PC-3 (cell line): ENCODE measurements at regions not wholly inside any gene's neighbourhood (a gene's known extent, or its start where the extent isn't known, plus 50 kb on each side); places are given as distances from the start of the nearest gene placed in this dataset.

Experiments
- ATAC-seq: fragments of 200-7000 bp; cut with Tn5 transposase; 2 replicates; pipeline ENCODE4 v1.9.1; 2020; ENCODE audit warnings: mild to moderate bottlenecking, moderate library complexity
- BruUV-seq: library from RNA; stranded (reverse); fragments of 400-500 nt; replicated peaks from 2 replicates; lab custom pipeline; 2021; lab: Mats Ljungman, UMichigan
- CTCF ChIA-PET: fragments of 300-600 bp; sonication (Branson Sonifier 250); formaldehyde crosslinking; loops from one replicate; lab custom pipeline; 2022; ENCODE audit warnings: antibody characterized with exemption; lab: Charles Lee
- POLR2A ChIA-PET: fragments of 300-600 bp; sonication (Branson Sonifier 250); formaldehyde crosslinking; loops from one replicate; lab custom pipeline; 2022; ENCODE audit warnings: antibody characterized with exemption; ENCODE audit not compliant: unreplicated experiment; lab: Charles Lee
- DNase-seq: peaks from one replicate; pipeline ENCODE4 v3.0.0-alpha.2; 2015
- H2AFZ ChIP-seq: fragments of 300-600 bp; sonication (generic); 2 replicates; pipeline ENCODE4 v1.6.0; 2016; ENCODE audit warnings: antibody characterized with exemption, low read length
- H3F3A ChIP-seq: fragments of 300-600 bp; sonication (generic); one replicate; pipeline ENCODE4 v1.6.0; 2017; ENCODE audit warnings: antibody characterized with exemption, low read length, control low read depth, mild to moderate bottlenecking; ENCODE audit not compliant: unreplicated experiment
- H3K27ac ChIP-seq: fragments of 300-600 bp; sonication (generic); 2 replicates; pipeline ENCODE4 v1.5.1; 2016; ENCODE audit warnings: mild to moderate bottlenecking, low read length
- H3K27me3 ChIP-seq: fragments of 300-600 bp; sonication (generic); 2 replicates; pipeline ENCODE4 v1.6.1; 2016; ENCODE audit warnings: low read length, mixed read lengths
- H3K36me3 ChIP-seq: fragments of 300-600 bp; sonication (generic); 2 replicates; pipeline ENCODE4 v1.6.1; 2016; ENCODE audit warnings: low read depth, mixed run types, low read length, mixed read lengths
- H3K4me1 ChIP-seq: fragments of 300-600 bp; sonication (generic); 2 replicates; pipeline ENCODE4 v1.5.1; 2016; ENCODE audit warnings: low read length; ENCODE audit not compliant: insufficient read depth
- H3K4me2 ChIP-seq: fragments of 300-600 bp; sonication (generic); 2 replicates; pipeline ENCODE4 v1.6.0; 2016; ENCODE audit warnings: low read length
- H3K4me3 ChIP-seq: fragments of 300-600 bp; sonication (generic); 2 replicates; pipeline ENCODE4 v1.5.1; 2016; ENCODE audit warnings: mild to moderate bottlenecking, low read length, mixed read lengths
- H3K79me2 ChIP-seq: fragments of 300-600 bp; sonication (generic); 2 replicates; pipeline ENCODE4 v1.6.1; 2017; ENCODE audit warnings: low read length, mixed read lengths
- H3K9ac ChIP-seq: fragments of 300-600 bp; sonication (generic); 2 replicates; pipeline ENCODE4 v1.6.0; 2016; ENCODE audit warnings: mild to moderate bottlenecking, low read length
- H3K9me2 ChIP-seq: fragments of 300-600 bp; sonication (generic); replicated peaks from 2 replicates; pipeline ENCODE4 v1.6.1; 2016; ENCODE audit warnings: mixed run types, low read length, mixed read lengths
- H3K9me3 ChIP-seq: fragments of 300-600 bp; sonication (generic); 2 replicates; pipeline ENCODE4 v1.6.1; 2016; ENCODE audit warnings: low read length, mixed read lengths
- H4K20me1 ChIP-seq: fragments of 300-600 bp; sonication (generic); 2 replicates; pipeline ENCODE4 v1.6.1; 2016; ENCODE audit warnings: low read length, mixed read lengths
- EZH2 ChIP-seq: fragments of 300-600 bp; sonication (generic); IDR thresholded peaks from one replicate; pipeline ENCODE4 v1.6.1; 2017; ENCODE audit warnings: antibody characterized with exemption, mild to moderate bottlenecking, low read length; ENCODE audit not compliant: unreplicated experiment
- EZH2phosphoT487 ChIP-seq: fragments of 300-600 bp; sonication (generic); IDR thresholded peaks from 2 replicates; pipeline ENCODE4 v1.6.1; 2018; ENCODE audit warnings: mild to moderate bottlenecking, antibody characterized with exemption, low read length, borderline replicate concordance
- intact Hi-C: fragments of 100-400 bp; cut with micrococcal nuclease; formaldehyde crosslinking; loops from 2 replicates; pipeline ENCODE4 v1.9.0; 2023
- TF ChIP-seq, protein P1 (sequence below): fragments of 300-600 bp; sonication (generic); conservative IDR thresholded peaks from 2 replicates; pipeline ENCODE4 v1.5.1; 2017; ENCODE audit warnings: antibody characterized with exemption, low read depth, mild to moderate bottlenecking, low read length

DNA sequence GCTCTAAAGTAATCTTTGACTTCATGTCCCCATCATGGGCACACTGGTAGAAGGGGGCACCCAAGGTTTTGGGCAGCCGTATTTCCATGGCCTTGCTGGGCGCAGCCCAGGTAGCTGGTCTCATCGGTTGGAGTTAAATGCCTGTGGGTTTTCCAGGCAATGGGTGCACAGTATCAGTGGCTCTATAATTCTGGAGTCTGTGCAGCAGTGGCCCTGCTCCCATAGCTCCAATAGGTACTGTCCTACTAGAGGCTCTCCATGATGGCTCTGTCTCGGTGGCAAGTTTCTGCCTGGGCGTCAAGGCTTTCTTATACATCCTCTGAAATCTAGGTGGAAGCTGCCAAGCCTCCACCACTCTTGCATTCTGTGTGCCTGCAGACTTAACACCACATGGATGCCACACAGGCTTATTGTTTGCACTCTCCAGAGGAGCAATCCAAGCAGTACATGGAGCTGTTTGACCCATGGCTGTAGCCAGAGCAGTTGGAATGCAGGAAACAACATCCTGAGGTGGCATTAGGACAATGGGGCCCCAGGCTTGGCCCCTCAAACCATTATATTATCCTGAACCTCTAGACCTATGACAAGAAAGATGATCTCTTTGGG lies 60.5 kb upstream of the UGT8 start:
- Histone ChIP-seq H3K4me2 (no peak overlapping the region), H3K4me3 (no peak overlapping the region), H4K20me1 (no peaks in the 10 kb centered on the region), H3K4me1 (no peaks in the 10 kb centered on the region), H3K27ac (no peak overlapping the region), H3K9me3 (no peaks in the 10 kb centered on the region), H3K9ac (no peak overlapping the region), H3K9me2 (no peaks in the 10 kb centered on the region), H3K27me3 (no peaks in the 10 kb centered on the region), H3F3A (no peaks in the 10 kb centered on the region), H3K36me3 (no peaks in the 10 kb centered on the region), H2AFZ (no peak overlapping the region), H3K79me2 (no peaks in the 10 kb centered on the region)
- intact Hi-C loops: no loop called here
- no peak for TF ChIP-seq EZH2
- no peak for TF ChIP-seq EZH2phosphoT487
- TF ChIP-seq, protein P1, sequence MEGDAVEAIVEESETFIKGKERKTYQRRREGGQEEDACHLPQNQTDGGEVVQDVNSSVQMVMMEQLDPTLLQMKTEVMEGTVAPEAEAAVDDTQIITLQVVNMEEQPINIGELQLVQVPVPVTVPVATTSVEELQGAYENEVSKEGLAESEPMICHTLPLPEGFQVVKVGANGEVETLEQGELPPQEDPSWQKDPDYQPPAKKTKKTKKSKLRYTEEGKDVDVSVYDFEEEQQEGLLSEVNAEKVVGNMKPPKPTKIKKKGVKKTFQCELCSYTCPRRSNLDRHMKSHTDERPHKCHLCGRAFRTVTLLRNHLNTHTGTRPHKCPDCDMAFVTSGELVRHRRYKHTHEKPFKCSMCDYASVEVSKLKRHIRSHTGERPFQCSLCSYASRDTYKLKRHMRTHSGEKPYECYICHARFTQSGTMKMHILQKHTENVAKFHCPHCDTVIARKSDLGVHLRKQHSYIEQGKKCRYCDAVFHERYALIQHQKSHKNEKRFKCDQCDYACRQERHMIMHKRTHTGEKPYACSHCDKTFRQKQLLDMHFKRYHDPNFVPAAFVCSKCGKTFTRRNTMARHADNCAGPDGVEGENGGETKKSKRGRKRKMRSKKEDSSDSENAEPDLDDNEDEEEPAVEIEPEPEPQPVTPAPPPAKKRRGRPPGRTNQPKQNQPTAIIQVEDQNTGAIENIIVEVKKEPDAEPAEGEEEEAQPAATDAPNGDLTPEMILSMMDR: no peak
- BruUV-seq: no TSS peak
- ChIA-PET POLR2A (no interaction called here), CTCF (no interaction called here)
- no peak for ATAC-seq
- no peak for DNase-seq

DNA sequence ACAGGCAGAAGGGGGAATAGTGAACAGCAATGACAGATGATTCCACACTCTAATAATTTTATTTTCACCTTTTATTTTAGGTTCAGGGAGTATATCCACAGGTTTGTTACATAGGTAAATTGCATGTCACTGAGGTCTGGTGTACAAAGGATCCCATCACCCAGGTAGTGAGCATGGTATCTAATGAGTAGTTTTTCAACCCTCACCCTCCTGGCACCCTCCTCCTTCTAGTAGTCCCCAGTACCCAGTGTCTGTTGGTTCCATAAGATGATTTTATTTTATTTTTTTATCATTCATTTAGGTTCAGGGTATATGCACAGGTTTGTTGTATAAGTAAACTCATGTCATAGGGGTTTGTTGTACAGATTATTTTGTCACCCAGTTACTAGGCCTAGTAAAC lies 58.6 kb upstream of the UGT8 start:
- intact Hi-C loops: no loop called here
- POLR2A ChIA-PET: no interaction called here
- TF ChIP-seq, protein P1: no peak
- TF ChIP-seq EZH2 (no peak), EZH2phosphoT487 (no peak)

DNA sequence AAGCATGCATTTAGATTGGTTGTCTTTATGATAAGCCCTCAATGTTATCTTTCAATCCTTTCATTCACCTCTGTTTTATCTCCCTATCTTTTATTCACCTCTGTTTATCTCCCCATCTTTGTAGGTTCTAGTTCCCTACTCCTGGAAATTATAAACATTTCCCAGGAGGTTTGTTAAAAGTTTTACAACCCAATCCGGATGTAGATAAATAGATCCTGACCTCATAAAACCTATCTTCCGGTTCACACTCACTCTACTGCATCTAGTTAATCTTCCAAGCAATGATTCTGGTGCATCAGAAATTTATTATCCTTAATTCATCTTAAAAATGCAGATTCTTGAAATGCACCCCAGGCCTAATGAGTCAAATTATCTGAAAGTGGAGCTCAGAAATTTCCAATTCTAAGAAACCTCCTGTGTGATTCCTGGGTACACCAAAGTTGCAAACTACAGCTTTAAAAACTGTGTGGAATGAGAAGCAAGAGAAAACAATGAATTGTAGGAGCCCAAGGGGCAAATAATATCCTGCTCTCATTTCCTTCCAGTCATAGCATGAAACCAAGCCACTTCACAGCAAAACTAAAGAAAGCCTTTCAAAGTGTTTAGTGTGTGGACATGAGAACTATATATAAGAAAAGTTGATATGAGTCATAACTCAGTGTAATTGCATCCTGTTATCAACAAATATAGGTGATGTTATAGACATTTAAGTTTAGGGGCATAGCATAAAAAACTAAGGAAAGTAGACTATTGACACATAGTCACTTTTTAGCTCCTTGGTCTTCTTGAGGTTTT lies 51.1 kb upstream of the UGT8 start:
- Histone ChIP-seq H3K27me3 (no peaks in the 10 kb centered on the region), H4K20me1 (no peaks in the 10 kb centered on the region), H3K27ac (no peak overlapping the region), H3K9me2 (no peaks in the 10 kb centered on the region), H3K79me2 (no peaks in the 10 kb centered on the region), H3K4me2 (no peak overlapping the region), H3K4me1 (no peaks in the 10 kb centered on the region), H3K9me3 (no peaks in the 10 kb centered on the region), H2AFZ (no peak overlapping the region), H3F3A (no peaks in the 10 kb centered on the region), H3K36me3 (no peaks in the 10 kb centered on the region), H3K9ac (no peak overlapping the region), H3K4me3 (no peak overlapping the region)
- POLR2A ChIA-PET: no interaction called here
- intact Hi-C loops: no loop called here
- TF ChIP-seq EZH2 (no peak), EZH2phosphoT487 (no peak)
- TF ChIP-seq, protein P1: no peak
- ATAC-seq: peak; percentile 18; the same call in 1 of the 2 replicates
- CTCF ChIA-PET: no interaction called here
- no peak for DNase-seq
- no TSS peak for BruUV-seq

More for the DNA sequence above, 58.6 kb upstream of the UGT8 start:
- Histone ChIP-seq H3K4me1 (no peaks in the 10 kb centered on the region), H2AFZ (no peak overlapping the region), H3K9me3 (no peaks in the 10 kb centered on the region), H3K79me2 (no peaks in the 10 kb centered on the region), H3K9ac (no peak overlapping the region), H3F3A (no peaks in the 10 kb centered on the region), H4K20me1 (no peaks in the 10 kb centered on the region), H3K36me3 (no peaks in the 10 kb centered on the region), H3K4me3 (no peak overlapping the region), H3K4me2 (no peak overlapping the region), H3K9me2 (no peaks in the 10 kb centered on the region), H3K27ac (no peak overlapping the region), H3K27me3 (no peaks in the 10 kb centered on the region)
- CTCF ChIA-PET: no interaction called here
- BruUV-seq: no TSS peak
- DNase-seq: no peak
- no peak for ATAC-seq
